Panc1 (cell line): ENCODE measurements at regions not wholly inside any gene's neighbourhood (a gene's known extent, or its start where the extent isn't known, plus 50 kb on each side); places are given as distances from the start of the nearest gene placed in this dataset.

Source experiments
- ATAC-seq: fragments of 200-7000 bp; cut with Tn5 transposase; 2 replicates; pipeline ENCODE4 v1.9.1; 2020; ENCODE audit warnings: mild to moderate bottlenecking, moderate library complexity
- BruUV-seq: library from RNA; stranded (reverse); fragments of 400-500 nt; replicated peaks from 2 replicates; lab custom pipeline; 2021; lab: Mats Ljungman, UMichigan
- CTCF ChIA-PET: fragments of 300-600 bp; sonication (Branson Sonifier 250); formaldehyde crosslinking; loops from one replicate; lab custom pipeline; 2022; ENCODE audit warnings: antibody characterized with exemption; lab: Charles Lee
- POLR2A ChIA-PET: fragments of 300-600 bp; sonication (Branson Sonifier 250); formaldehyde crosslinking; loops from one replicate; lab custom pipeline; 2022; ENCODE audit warnings: antibody characterized with exemption; lab: Charles Lee
- DNase-seq: peaks from one replicate; pipeline ENCODE4 v3.0.0-alpha.2; 2010; ENCODE audit warnings: low read depth, low spot score
- H3K27ac ChIP-seq: 2 replicates; pipeline ENCODE4 v1.5.1; 2011; ENCODE audit warnings: mild to moderate bottlenecking, low read length, inconsistent platforms
- H3K27me3 ChIP-seq: fragments of 200-500 bp; sonication (Bioruptor generic); 2 replicates; pipeline ENCODE4 v1.6.0; 2014; ENCODE audit warnings: low read length, inconsistent platforms; ENCODE audit not compliant: control insufficient read depth, insufficient read depth
- H3K36me3 ChIP-seq: fragments of 200-500 bp; sonication (Bioruptor generic); 2 replicates; pipeline ENCODE4 v1.5.1; 2014; ENCODE audit warnings: inconsistent platforms, mild to moderate bottlenecking, low read length, moderate library complexity; ENCODE audit not compliant: control insufficient read depth, insufficient read depth
- H3K4me1 ChIP-seq: 2 replicates; pipeline ENCODE4 v1.5.1; 2011; ENCODE audit warnings: inconsistent platforms, mild to moderate bottlenecking, low read length, moderate library complexity; ENCODE audit not compliant: control insufficient read depth, insufficient read depth
- H3K4me3 ChIP-seq, 2 experiments: 2 replicates each; pipeline ENCODE4 v1.5.1; 2011 to 2012; ENCODE audit warnings: low read depth in 2 of 2, low read length in 2 of 2, mild to moderate bottlenecking in 2 of 2, inconsistent platforms in 1 of 2, moderate library complexity in 1 of 2
- H3K9me3 ChIP-seq: fragments of 200-500 bp; sonication (Bioruptor generic); 2 replicates; pipeline ENCODE4 v1.5.1; 2014; ENCODE audit warnings: low read depth, mild to moderate bottlenecking, inconsistent platforms, low read length, moderate library complexity; ENCODE audit not compliant: control insufficient read depth, insufficient read depth
- CTCF ChIP-seq: fragments of 450-650 bp; IDR thresholded peaks from 2 replicates; pipeline ENCODE4 v1.5.1; 2017; ENCODE audit warnings: mild to moderate bottlenecking
- POLR2AphosphoS5 ChIP-seq: IDR thresholded peaks from 2 replicates; pipeline ENCODE4 v1.6.1; 2012; ENCODE audit warnings: mild to moderate bottlenecking, low read depth, low read length, moderate library complexity
- REST ChIP-seq, 2 experiments: IDR thresholded peaks; 2 replicates each; pipeline ENCODE4 v1.6.1; 2011 to 2012; ENCODE audit warnings: low read depth in 2 of 2, control low read depth in 1 of 2, low read length in 1 of 2, mild to moderate bottlenecking in 1 of 2, moderate library complexity in 1 of 2; ENCODE audit not compliant: insufficient read depth in 1 of 2
- SIN3A ChIP-seq: IDR thresholded peaks from 2 replicates; pipeline ENCODE4 v1.6.1; 2012; ENCODE audit warnings: low read depth, mild to moderate bottlenecking, low read length, moderate library complexity, borderline replicate concordance; ENCODE audit not compliant: insufficient read depth
- TCF7L2 ChIP-seq: IDR thresholded peaks from 2 replicates; pipeline ENCODE4 v1.6.1; 2011; ENCODE audit warnings: mild to moderate bottlenecking, low read depth, low read length, inconsistent platforms
- in situ Hi-C: cut with HindIII; loops from 2 replicates; pipeline ENCODE4 v1.10.0; 2016; ENCODE audit warnings: low sequenced_read_pairs, low pct_unique_long_range_greater_than_20kb
- intact Hi-C: fragments of 100-400 bp; cut with micrococcal nuclease; formaldehyde crosslinking; loops from one replicate; pipeline ENCODE4 v1.10.0; 2022; ENCODE audit not compliant: unreplicated experiment

- no peaks in the 10 kb centered on the region for H3K9me3 ChIP-seq
- no TSS peak for BruUV-seq
- no peaks in the 10 kb centered on the region for H3K27me3 ChIP-seq
- no peak for ATAC-seq
- no peaks in the 10 kb centered on the region for H3K4me1 ChIP-seq
- TF ChIP-seq TCF7L2: no peak
- TF ChIP-seq POLR2AphosphoS5: no peak
- POLR2A ChIA-PET: no interaction called here
- no peak overlapping the region for H3K27ac ChIP-seq
- DNase-seq: no peak
- in situ Hi-C loops: no loop called here
- no peak overlapping the region for H3K4me3 ChIP-seq
- H3K36me3 ChIP-seq: no peaks in the 10 kb centered on the region
- intact Hi-C loops: no loop called here
- CTCF ChIA-PET: no interaction called here
Observed at GRCh38 chr4:58981828-58982227, 1871.6 kb upstream of the IGFBP7 start.

- no TSS peak for BruUV-seq
- DNase-seq (no peak), ATAC-seq (no peak)
- Histone ChIP-seq H3K4me1 (no peaks in the 10 kb centered on the region), H3K36me3 (no peaks in the 10 kb centered on the region), H3K27me3 (no peaks in the 10 kb centered on the region), H3K4me3 (no peak overlapping the region), H3K27ac (no peak overlapping the region), H3K9me3 (no peaks in the 10 kb centered on the region)
- in situ Hi-C loops: no loop called here
- CTCF ChIA-PET: no interaction called here
- POLR2A ChIA-PET: no interaction called here
- TF ChIP-seq REST (IDR thresholded peaks at IDR 0.05; ENCODE audit: insufficient read depth in 1 of 2, low read depth in 2 of 2, low read length in 1 of 2) (no peak), TCF7L2 (no peak), POLR2AphosphoS5 (no peak), SIN3A (no peak), CTCF (no peak)
- intact Hi-C loops: no loop called here
Observed at GRCh38 chr4:58983887-58984286, 1873.7 kb upstream of the IGFBP7 start.

GRCh38 chr4:59002148-59002547, 1892.0 kb upstream of the IGFBP7 start:
- no peaks in the 10 kb centered on the region for H3K4me1 ChIP-seq
- BruUV-seq: no TSS peak
- H3K4me3 ChIP-seq: no peak overlapping the region
- no peak for TF ChIP-seq REST (IDR thresholded peaks at IDR 0.05; ENCODE audit: insufficient read depth in 1 of 2, low read depth in 2 of 2, low read length in 1 of 2)
- no peak for TF ChIP-seq CTCF
- TF ChIP-seq SIN3A: no peak
- no peak for TF ChIP-seq POLR2AphosphoS5
- TF ChIP-seq TCF7L2: no peak
- CTCF ChIA-PET: no interaction called here
- POLR2A ChIA-PET: no interaction called here
- in situ Hi-C loops: no loop called here
- H3K36me3 ChIP-seq: no peaks in the 10 kb centered on the region
- no peaks in the 10 kb centered on the region for H3K27me3 ChIP-seq
- intact Hi-C loops: no loop called here
- H3K27ac ChIP-seq: no peak overlapping the region
- ATAC-seq (no peak), DNase-seq (no peak)
- no peaks in the 10 kb centered on the region for H3K9me3 ChIP-seq
